ENCODE measurements at regions not wholly inside any gene's neighbourhood (a gene's known extent, or its start where the extent isn't known, plus 50 kb on each side); places are given as distances from the start of the nearest gene placed in this dataset.

- no peak for DNase-seq
These were observed 76.7 kb upstream of the MYCN start for GRCh38 chr2:15863494-15864175.

GRCh38 chr2:15864176-15864769, 76.1 kb upstream of the MYCN start:
- DNase-seq: no peak

- DNase-seq: no peak
These were observed 74.4 kb upstream of the MYCN start for GRCh38 chr2:15865923-15866322.

GRCh38 chr2:15866563-15867193, 73.7 kb upstream of the MYCN start:
- DNase-seq: no peak

- no peak for DNase-seq
These were observed 72.9 kb upstream of the MYCN start for GRCh38 chr2:15867194-15868171.

GRCh38 chr2:15868186-15868585, 72.2 kb upstream of the MYCN start:
- no peak for DNase-seq

GRCh38 chr2:15868704-15869103, 71.6 kb upstream of the MYCN start:
- DNase-seq: no peak

- DNase-seq: no peak
These were observed 71.0 kb upstream of the MYCN start for GRCh38 chr2:15869396-15869795.

GRCh38 chr2:15869871-15870270, 70.5 kb upstream of the MYCN start:
- no peak for DNase-seq

- DNase-seq: no peak
These were observed 69.8 kb upstream of the MYCN start for GRCh38 chr2:15870565-15870964.

GRCh38 chr2:15871239-15871783, 69.0 kb upstream of the MYCN start:
- no peak for DNase-seq

- no peak for DNase-seq
These were observed 67.5 kb upstream of the MYCN start for GRCh38 chr2:15872854-15873253.

GRCh38 chr2:15874321-15874720, 66.0 kb upstream of the MYCN start:
- no peak for DNase-seq

- DNase-seq: no peak
These were observed 65.2 kb upstream of the MYCN start for GRCh38 chr2:15874854-15875804.

GRCh38 chr2:15875969-15876705, 64.2 kb upstream of the MYCN start:
- no peak for DNase-seq

- no peak for DNase-seq
These were observed 59.9 kb upstream of the MYCN start for GRCh38 chr2:15880226-15881119.

GRCh38 chr2:15881120-15881433, 59.3 kb upstream of the MYCN start:
- DNase-seq: no peak

- no peak for DNase-seq
These were observed 58.7 kb upstream of the MYCN start for GRCh38 chr2:15881676-15882075.

Data from muscle of arm (tissue), 1 donor.